SH-SY5Y (cell line): ENCODE measurements at regions not wholly inside any gene's neighbourhood (a gene's known extent, or its start where the extent isn't known, plus 50 kb on each side); places are given as distances from the start of the nearest gene placed in this dataset.

ENCODE experiments used
- GATA2 ChIP-seq: IDR thresholded peaks from 2 replicates; pipeline ENCODE4 v1.6.1; 2011; ENCODE audit warnings: mild to moderate bottlenecking, low read depth, low read length
- GATA3 ChIP-seq: IDR thresholded peaks from 2 replicates; pipeline ENCODE4 v1.6.1; 2011; ENCODE audit warnings: low read depth, mild to moderate bottlenecking, low read length, moderate library complexity

DNA sequence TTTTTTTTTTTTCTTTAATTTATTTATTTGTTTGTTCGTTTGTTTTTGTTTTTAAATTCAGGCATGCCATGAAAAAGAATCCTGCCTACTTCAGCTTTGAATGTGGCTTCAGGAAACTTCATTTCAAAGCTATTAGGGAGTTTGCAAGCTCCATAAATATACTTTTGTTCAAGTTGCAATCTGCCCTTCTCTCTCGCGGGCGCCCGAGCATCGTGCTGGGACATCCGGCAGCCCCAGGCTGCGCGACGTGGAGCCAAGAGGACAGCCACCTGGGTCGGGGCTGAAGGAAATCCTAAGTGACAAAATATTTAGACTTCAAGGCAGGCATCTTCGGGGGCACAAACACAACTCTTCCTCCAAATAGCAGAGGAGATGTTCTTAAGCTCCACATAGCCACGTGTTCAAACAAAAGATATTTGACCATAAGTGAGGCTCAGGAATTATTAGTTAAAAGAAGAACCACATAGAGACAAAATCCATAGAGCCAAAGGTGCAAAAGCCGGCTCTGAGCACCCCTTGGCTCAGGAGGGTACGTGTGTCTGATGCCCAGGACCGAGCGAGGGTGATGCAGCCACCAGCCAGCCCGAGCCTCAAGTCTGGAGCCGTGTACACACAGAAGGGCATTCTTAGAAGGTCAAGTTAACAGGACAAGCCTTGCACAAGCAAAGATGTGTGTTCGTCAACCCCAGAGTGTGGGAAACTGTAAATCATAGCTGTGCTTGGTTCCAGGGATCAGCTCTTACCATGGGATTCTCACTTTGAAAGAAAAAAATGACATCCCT is 256.5 kb upstream of the SALL3 start:
- TF ChIP-seq GATA3 (no peak), GATA2 (no peak)
